ENCODE measurements at regions not wholly inside any gene's neighbourhood (a gene's known extent, or its start where the extent isn't known, plus 50 kb on each side); places are given as distances from the start of the nearest gene placed in this dataset.

DNA sequence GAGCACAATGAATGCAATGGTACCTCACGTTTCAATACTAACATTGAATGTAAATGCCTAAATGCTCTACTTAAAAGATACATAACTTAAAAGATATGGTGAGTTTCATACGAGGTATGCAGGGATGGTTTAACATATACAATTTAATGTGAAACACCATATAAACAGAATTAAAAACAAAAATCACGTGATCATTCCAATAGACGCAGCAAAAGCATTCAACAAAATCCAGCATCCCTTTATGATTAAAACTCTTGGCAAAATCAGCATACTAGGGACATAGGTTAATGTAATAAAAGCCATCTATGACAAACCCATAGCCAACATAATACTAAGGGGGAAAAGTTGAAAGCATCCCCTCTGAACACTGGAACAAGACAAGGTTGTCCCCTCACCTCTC is 845.7 kb downstream of the SLC16A7 start:
- Histone ChIP-seq H3K9ac (ENCODE audit: low read length) (no peak overlapping the region), H3K4me1 (ENCODE audit: control insufficient read depth, insufficient read depth, low read length) (no peaks in the 10 kb centered on the region), H3K4me3 (ENCODE audit: low read length) (no peak overlapping the region), H3K27ac (ENCODE audit: low read depth, low read length) (no peak overlapping the region), H3K36me3 (ENCODE audit: control insufficient read depth, insufficient read depth, low read length) (no peaks in the 10 kb centered on the region), H3K27me3 (ENCODE audit: control insufficient read depth, insufficient read depth, low read length) (no peaks in the 10 kb centered on the region)

DNA sequence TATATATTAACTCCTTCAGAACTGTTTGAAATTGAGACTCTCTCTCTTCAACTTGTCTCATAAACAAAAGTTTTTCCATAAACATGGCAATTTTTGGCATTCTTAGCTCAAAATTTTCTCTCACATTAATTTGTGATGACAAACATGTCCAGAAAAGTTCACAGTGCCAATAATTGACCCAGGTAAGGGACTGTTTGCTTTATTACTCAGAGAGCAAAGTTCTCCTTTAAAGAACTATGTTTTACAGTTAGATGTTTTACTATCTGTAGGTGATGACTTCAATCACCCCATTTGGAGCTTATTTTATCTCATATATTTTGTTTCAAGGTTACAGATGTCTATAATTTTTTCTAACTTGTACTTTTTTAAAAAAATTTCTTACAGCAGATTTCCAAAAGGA is 855.6 kb downstream of the SLC16A7 start:
- Histone ChIP-seq H3K4me3 (ENCODE audit: low read length) (no peak overlapping the region), H3K27me3 (ENCODE audit: control insufficient read depth, insufficient read depth, low read length) (no peaks in the 10 kb centered on the region), H3K36me3 (ENCODE audit: control insufficient read depth, insufficient read depth, low read length) (no peaks in the 10 kb centered on the region), H3K27ac (ENCODE audit: low read depth, low read length) (no peak overlapping the region), H3K4me1 (ENCODE audit: control insufficient read depth, insufficient read depth, low read length) (no peaks in the 10 kb centered on the region), H3K9ac (ENCODE audit: low read length) (no peak overlapping the region)

GRCh38 chr12:60465060-60465459 is 869.2 kb downstream of the SLC16A7 start:
- Histone ChIP-seq H3K4me1 (ENCODE audit: control insufficient read depth, insufficient read depth, low read length) (no peaks in the 10 kb centered on the region), H3K27ac (ENCODE audit: low read depth, low read length) (no peak overlapping the region), H3K4me3 (ENCODE audit: low read length) (no peak overlapping the region), H3K36me3 (ENCODE audit: control insufficient read depth, insufficient read depth, low read length) (no peaks in the 10 kb centered on the region), H3K27me3 (ENCODE audit: control insufficient read depth, insufficient read depth, low read length) (no peaks in the 10 kb centered on the region), H3K9ac (ENCODE audit: low read length) (no peak overlapping the region)

- no peaks in the 10 kb centered on the region for H3K36me3 ChIP-seq (ENCODE audit: control insufficient read depth, insufficient read depth, low read length)
- no peak overlapping the region for H3K9ac ChIP-seq (ENCODE audit: low read length)
- H3K4me1 ChIP-seq (ENCODE audit: control insufficient read depth, insufficient read depth, low read length), result no peaks in the 10 kb centered on the region
- no peaks in the 10 kb centered on the region for H3K27me3 ChIP-seq (ENCODE audit: control insufficient read depth, insufficient read depth, low read length)
- H3K27ac ChIP-seq (ENCODE audit: low read depth, low read length), result no peak overlapping the region
- H3K4me3 ChIP-seq (ENCODE audit: low read length), result no peak overlapping the region
Measured at GRCh38 chr12:60468546-60468945, 872.7 kb downstream of the SLC16A7 start.

DNA sequence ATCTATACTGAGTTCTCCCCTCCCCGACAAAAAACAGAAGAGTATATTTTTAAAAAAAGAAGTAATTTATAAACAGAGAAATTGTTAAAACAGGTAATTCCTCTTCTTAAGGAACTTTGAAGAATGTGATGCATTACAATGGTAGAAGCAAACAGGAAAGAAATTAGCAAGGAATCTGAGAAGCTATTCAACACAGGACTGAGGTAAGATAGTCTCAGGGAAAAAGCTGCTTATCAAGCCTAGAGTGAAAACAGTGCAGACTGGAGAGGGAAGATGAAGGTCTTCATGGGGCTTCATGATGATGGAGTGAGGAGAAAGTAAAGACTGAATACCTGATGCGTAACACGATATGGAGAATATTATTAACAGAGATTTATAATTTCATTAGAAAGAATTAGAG is 880.0 kb downstream of the SLC16A7 start:
- no peak overlapping the region for H3K27ac ChIP-seq (ENCODE audit: low read depth, low read length)
- H3K4me3 ChIP-seq (ENCODE audit: low read length), result no peak overlapping the region
- no peaks in the 10 kb centered on the region for H3K4me1 ChIP-seq (ENCODE audit: control insufficient read depth, insufficient read depth, low read length)
- no peaks in the 10 kb centered on the region for H3K27me3 ChIP-seq (ENCODE audit: control insufficient read depth, insufficient read depth, low read length)
- H3K9ac ChIP-seq (ENCODE audit: low read length), result no peak overlapping the region
- H3K36me3 ChIP-seq (ENCODE audit: control insufficient read depth, insufficient read depth, low read length), result no peaks in the 10 kb centered on the region

GRCh38 chr12:60487284-60487683 is 891.5 kb downstream of the SLC16A7 start:
- Histone ChIP-seq H3K27me3 (ENCODE audit: control insufficient read depth, insufficient read depth, low read length) (no peaks in the 10 kb centered on the region), H3K4me1 (ENCODE audit: control insufficient read depth, insufficient read depth, low read length) (no peaks in the 10 kb centered on the region), H3K9ac (ENCODE audit: low read length) (no peak overlapping the region), H3K27ac (ENCODE audit: low read depth, low read length) (no peak overlapping the region), H3K4me3 (ENCODE audit: low read length) (no peak overlapping the region), H3K36me3 (ENCODE audit: control insufficient read depth, insufficient read depth, low read length) (no peaks in the 10 kb centered on the region)

GRCh38 chr12:60489071-60489470 is 893.2 kb downstream of the SLC16A7 start:
- H3K27me3 ChIP-seq (ENCODE audit: control insufficient read depth, insufficient read depth, low read length), result no peaks in the 10 kb centered on the region
- no peak overlapping the region for H3K4me3 ChIP-seq (ENCODE audit: low read length)
- H3K36me3 ChIP-seq (ENCODE audit: control insufficient read depth, insufficient read depth, low read length), result no peaks in the 10 kb centered on the region
- no peaks in the 10 kb centered on the region for H3K4me1 ChIP-seq (ENCODE audit: control insufficient read depth, insufficient read depth, low read length)
- H3K9ac ChIP-seq (ENCODE audit: low read length), result no peak overlapping the region
- H3K27ac ChIP-seq (ENCODE audit: low read depth, low read length), result no peak overlapping the region

- H3K36me3 ChIP-seq (ENCODE audit: control insufficient read depth, insufficient read depth, low read length), result no peaks in the 10 kb centered on the region
- H3K9ac ChIP-seq (ENCODE audit: low read length), result no peak overlapping the region
- no peak overlapping the region for H3K27ac ChIP-seq (ENCODE audit: low read depth, low read length)
- no peaks in the 10 kb centered on the region for H3K27me3 ChIP-seq (ENCODE audit: control insufficient read depth, insufficient read depth, low read length)
- no peaks in the 10 kb centered on the region for H3K4me1 ChIP-seq (ENCODE audit: control insufficient read depth, insufficient read depth, low read length)
- H3K4me3 ChIP-seq (ENCODE audit: low read length), result no peak overlapping the region
Measured at GRCh38 chr12:60494244-60494643, 898.4 kb downstream of the SLC16A7 start.

- no peaks in the 10 kb centered on the region for H3K36me3 ChIP-seq (ENCODE audit: control insufficient read depth, insufficient read depth, low read length)
Measured at GRCh38 chr12:60498656-60499055, 902.8 kb downstream of the SLC16A7 start.

GRCh38 chr12:60501124-60501729 is 905.4 kb downstream of the SLC16A7 start:
- Histone ChIP-seq H3K36me3 (ENCODE audit: control insufficient read depth, insufficient read depth, low read length) (no peaks in the 10 kb centered on the region), H3K27ac (ENCODE audit: low read depth, low read length) (no peak overlapping the region), H3K4me3 (ENCODE audit: low read length) (no peak overlapping the region), H3K9ac (ENCODE audit: low read length) (no peak overlapping the region), H3K4me1 (ENCODE audit: control insufficient read depth, insufficient read depth, low read length) (no peaks in the 10 kb centered on the region), H3K27me3 (ENCODE audit: control insufficient read depth, insufficient read depth, low read length) (no peaks in the 10 kb centered on the region)

More at GRCh38 chr12:60498656-60499055, 902.8 kb downstream of the SLC16A7 start:
- Histone ChIP-seq H3K9ac (ENCODE audit: low read length) (no peak overlapping the region), H3K27me3 (ENCODE audit: control insufficient read depth, insufficient read depth, low read length) (no peaks in the 10 kb centered on the region), H3K4me3 (ENCODE audit: low read length) (no peak overlapping the region), H3K27ac (ENCODE audit: low read depth, low read length) (no peak overlapping the region), H3K4me1 (ENCODE audit: control insufficient read depth, insufficient read depth, low read length) (no peaks in the 10 kb centered on the region)

DNA sequence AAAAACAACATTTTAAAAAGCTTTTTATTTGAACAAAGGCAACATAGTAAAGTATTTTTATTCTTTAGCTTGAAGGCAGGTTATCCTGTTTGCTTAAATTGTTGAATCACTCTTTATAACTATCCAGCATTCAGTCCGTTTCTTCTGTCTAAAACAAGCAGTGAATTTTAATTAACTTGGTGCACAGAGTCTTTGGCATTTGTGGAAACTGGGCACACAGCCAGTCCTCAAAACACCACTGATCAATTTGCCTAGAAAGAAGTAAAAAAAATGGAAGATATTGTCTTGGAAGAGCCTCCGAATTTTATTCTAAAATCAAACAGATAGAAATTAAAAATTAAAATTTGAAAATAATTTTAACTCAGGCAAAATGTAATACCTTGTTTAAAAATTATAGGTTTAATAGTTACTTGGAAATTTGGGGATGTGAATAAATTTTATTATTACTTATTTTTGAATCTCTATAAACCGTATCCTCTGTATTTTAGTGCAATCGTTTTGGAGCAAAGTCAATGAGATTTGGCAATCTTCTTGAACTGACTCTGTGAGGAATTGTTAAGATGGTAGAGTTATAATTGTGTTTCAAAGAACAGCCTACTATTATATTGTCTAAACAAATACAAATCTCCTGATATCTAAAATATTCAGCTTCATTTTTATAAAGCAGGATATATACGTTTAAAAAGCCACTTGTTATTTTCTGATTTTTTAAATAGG is 927.0 kb downstream of the SLC16A7 start:
- H3K27me3 ChIP-seq (ENCODE audit: control insufficient read depth, insufficient read depth, low read length), result no peaks in the 10 kb centered on the region
- no peaks in the 10 kb centered on the region for H3K4me1 ChIP-seq (ENCODE audit: control insufficient read depth, insufficient read depth, low read length)
- H3K36me3 ChIP-seq (ENCODE audit: control insufficient read depth, insufficient read depth, low read length), result no peaks in the 10 kb centered on the region
- H3K9ac ChIP-seq (ENCODE audit: low read length), result no peak overlapping the region
- H3K27ac ChIP-seq (ENCODE audit: low read depth, low read length), result no peak overlapping the region
- H3K4me3 ChIP-seq (ENCODE audit: low read length), result no peak overlapping the region

- Histone ChIP-seq H3K4me1 (ENCODE audit: control insufficient read depth, insufficient read depth, low read length) (no peaks in the 10 kb centered on the region), H3K9ac (ENCODE audit: low read length) (no peak overlapping the region), H3K36me3 (ENCODE audit: control insufficient read depth, insufficient read depth, low read length) (no peaks in the 10 kb centered on the region), H3K27me3 (ENCODE audit: control insufficient read depth, insufficient read depth, low read length) (no peaks in the 10 kb centered on the region), H3K27ac (ENCODE audit: low read depth, low read length) (no peak overlapping the region), H3K4me3 (ENCODE audit: low read length) (no peak overlapping the region)
Measured at GRCh38 chr12:60529261-60529660, 933.4 kb downstream of the SLC16A7 start.

GRCh38 chr12:60529723-60530122 is 933.9 kb downstream of the SLC16A7 start:
- Histone ChIP-seq H3K4me1 (ENCODE audit: control insufficient read depth, insufficient read depth, low read length) (no peaks in the 10 kb centered on the region), H3K4me3 (ENCODE audit: low read length) (no peak overlapping the region), H3K27me3 (ENCODE audit: control insufficient read depth, insufficient read depth, low read length) (no peaks in the 10 kb centered on the region), H3K27ac (ENCODE audit: low read depth, low read length) (no peak overlapping the region), H3K9ac (ENCODE audit: low read length) (no peak overlapping the region), H3K36me3 (ENCODE audit: control insufficient read depth, insufficient read depth, low read length) (no peaks in the 10 kb centered on the region)
